Stimulated activated CD8-positive, alpha-beta memory T cell treated with anti-CD3 and anti-CD28 coated beads, Interleukin-4, amount 100 ng/mL, for 1 hour (primary cell): ENCODE measurements at regions not wholly inside any gene's neighbourhood (a gene's known extent, or its start where the extent isn't known, plus 50 kb on each side); places are given as distances from the start of the nearest gene placed in this dataset.
"Not testable (repeated sequence)": the region's sequence is repeated elsewhere in the genome, so short reads cannot be mapped to it uniquely, and the experiment has no call there.

Experiments used
- DNase-seq, 2 donors: peaks; one replicate each; pipeline ENCODE4 v3.0.0-alpha.2; 2020; ENCODE audit warnings: low read depth in 2 of 2, low spot score in 1 of 2

DNA sequence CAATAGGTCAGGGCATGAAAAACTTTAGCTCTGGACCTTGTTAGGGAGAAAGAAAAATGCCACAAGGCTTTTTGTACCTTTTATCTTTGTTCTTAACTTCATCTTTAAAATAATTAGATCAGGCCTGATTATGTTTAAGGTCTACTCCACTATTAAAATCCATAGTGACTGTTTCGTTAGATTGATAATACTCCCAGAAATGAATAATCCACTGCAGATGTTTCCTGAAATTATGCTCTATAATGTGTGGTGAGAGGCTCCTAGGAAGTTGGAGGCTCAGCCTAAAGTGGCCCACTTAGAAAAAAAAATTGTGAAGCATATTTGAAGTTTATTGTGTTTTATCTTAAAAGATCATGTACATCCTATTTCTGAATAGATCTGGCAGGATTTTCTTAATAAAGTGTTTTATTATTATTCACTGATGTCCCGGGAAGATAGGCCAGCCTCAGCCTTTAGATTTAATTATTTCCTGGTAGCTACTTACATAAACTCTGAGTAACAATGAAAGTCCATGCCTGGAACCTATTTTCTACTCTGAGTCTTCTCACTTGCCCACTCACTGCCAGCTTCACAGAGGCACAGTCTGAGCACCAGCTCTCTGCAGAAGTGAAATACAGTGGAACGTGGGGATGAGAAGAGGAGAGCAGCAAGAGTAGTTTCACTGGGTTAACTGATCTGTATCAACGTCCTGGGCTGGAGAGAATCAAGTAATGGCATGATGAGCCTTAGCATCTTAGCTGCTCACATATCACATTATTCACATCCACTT, 126.8 kb upstream of the TMEM170B start:
- DNase-seq, result no peak

DNA sequence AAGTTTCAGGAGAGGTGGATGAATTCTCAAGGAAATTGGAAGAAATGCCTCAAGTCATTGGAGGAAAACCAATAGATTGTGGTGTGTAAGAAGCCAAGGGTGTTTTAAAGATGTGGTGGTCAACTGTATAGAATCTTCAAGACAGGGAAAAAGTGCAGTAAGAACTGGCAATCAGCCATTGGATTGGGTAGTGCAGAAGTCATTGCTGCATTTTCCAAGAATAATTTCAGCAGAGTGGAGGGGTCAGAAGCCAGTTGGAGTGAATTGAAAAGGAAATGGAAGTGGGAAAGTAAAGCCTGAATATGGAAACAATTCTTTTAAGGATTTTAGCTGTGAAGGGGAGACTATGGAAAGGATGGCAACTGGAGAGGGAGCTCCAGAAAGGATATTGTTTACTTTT, 128.2 kb upstream of the TMEM170B start:
- no peak for DNase-seq

DNA sequence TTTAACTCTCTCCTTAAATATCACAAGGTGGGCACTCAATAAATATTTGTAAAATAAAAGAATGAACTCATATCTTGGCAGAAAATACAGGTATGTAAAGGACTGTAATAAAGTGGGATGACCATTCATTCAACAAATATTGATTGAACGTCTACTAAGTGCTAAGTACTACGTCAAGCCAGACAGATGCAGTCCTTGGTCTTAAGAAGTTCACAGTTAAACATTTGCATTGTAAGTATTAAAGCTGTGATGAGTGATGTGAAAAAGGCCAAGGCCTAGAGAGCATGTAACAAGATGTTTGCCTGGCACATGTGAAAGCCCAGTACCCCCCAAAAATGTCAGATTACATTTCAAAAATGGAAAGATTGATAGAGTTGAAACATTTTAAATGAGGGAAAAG, 130.1 kb upstream of the TMEM170B start:
- no peak for DNase-seq

DNA sequence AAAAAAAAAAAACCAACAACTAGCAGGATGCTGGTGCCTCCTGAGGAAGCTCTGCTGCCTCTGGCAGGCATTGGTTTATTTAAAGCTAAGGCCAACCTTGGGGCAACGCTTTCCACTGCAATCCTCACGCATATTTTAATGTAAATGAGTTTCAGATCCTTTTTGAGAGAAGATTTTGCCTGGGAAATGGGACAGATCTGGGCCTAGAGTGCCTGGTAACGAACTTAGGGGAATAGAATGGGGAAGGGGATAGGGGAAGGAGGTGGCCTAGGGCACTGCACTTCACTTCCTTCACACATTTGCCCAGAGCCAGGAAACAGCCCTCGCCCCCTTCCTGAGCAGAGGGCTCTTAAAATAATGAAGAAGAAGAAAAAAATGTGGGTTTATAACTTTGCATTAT, 132.7 kb upstream of the TMEM170B start:
- DNase-seq, result no peak

DNA sequence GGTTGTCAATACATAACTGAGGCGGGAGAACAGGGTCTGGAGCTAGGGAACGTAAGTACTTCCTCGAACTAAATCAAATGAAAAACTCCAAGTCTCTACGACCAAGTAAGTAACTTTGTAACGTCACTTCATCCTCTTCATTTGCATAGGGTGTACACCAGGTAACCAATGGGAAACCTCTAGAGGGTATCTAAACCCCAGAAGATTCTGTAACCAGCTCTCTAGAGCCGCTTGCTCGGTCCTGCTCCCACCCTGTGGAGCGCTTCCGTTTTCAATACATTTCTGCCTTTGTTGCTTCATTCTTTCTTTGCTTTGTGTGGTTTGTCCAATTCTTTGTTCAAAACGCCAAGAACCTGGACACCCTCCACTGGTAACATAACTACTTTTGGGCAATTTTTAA, 133.5 kb upstream of the TMEM170B start:
- DNase-seq, result no peak

DNA sequence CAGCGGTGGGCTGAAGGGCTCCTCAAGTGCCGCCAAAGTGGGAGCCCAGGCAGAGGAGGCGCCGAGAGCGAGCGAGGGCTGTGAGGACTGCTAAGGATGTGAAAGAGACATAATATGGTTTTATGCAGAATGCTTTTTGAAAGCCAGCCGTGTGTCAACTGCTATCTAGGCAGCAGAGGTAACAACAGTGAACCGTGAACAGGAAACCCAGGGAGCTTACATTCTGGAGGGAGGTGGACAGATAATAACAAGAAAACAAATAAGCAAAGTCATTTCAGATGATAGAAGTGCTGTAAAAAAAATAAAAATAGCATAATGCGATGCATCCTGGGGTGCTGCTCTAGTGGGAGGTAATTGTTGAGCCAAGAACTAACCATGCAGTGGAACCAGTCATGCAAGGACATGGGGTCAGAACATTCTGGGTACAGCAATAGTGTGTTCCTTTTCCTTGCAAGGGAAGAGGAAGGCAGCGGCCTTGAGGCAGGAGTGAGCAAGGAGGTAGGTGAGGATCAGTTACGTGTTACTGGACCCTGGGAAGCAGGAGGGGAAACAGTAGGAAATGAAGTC, 134.4 kb upstream of the TMEM170B start:
- no peak for DNase-seq

DNA sequence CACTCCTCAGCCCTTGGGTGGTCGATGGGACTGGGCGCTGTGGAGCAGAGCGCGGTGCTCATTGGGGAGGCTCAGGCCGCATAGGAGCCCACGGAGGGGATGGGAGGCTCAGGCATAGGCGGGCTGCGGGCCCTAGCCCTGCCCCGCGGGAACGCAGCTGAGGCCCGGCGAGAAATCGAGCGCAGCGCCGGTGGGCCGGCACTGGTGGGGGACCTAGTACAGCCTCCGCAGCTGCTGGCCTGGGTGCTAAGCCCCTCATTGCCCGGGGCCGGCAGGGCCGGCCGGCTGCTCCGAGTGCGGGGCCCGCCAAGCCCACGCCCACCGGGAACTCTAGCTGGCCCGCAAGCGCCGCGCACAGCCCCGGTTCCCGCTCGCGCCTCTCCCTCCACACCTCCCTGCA, 135.0 kb upstream of the TMEM170B start:
- not testable (repeated sequence) for DNase-seq

DNA sequence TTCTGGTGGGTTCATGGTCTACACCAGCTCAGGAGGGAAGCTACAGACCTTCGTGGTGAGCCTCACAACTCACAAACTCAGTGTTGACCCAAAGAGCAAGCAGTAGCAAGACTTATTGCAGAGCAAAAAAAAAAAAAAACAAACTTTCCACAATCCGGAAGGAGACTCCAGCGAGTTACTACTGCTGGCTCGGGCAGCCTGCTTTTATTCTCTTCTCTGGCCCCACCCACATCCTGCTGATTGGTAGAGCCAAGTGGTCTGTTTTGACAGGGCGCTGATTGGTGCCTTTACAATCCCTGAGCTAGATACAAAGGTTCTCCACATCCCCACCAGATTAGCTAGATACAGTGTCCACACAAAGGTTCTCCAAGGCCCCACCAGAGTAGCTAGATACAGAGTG, 135.6 kb upstream of the TMEM170B start:
- DNase-seq, result not testable (repeated sequence)

DNA sequence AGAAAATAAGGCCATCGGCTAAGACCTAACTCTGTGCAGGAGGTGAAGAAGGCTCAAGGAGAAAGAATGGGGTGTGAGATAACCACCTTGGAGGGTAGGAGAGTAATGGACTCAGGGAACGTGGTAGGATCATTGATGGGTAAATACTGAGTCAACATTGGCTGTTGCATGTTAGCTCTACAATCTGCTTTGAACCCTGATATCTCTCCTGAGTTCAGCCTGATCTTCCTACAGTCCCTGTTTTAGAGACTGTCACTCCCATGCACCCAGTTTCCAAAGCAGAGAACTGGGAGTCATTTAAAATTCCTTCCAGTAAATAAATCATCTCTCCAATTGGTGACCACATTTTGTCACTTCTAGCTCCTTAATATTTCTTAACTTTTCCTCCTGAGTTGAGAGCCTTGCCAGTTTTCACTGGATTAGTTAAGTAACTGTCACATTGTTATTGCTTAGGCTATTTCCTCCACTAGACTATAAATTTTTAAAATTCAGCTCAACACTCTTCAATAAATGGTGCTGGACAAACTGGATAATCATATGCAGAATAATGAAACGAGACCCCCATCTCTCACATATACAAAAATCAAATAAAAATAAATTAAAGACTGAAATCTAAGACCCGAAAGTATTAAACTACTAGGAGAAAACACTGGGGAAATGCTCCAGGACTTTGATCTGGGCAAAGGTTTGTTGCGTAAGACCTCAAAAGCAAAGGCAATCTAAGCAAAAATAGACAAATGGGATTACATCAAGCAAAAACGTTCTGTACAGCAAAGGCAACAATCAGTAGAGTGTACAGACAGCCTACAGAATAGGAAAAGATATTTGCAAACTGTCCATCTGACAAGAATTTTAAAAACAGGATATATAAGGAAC, 138.9 kb upstream of the TMEM170B start:
- no peak for DNase-seq

DNA sequence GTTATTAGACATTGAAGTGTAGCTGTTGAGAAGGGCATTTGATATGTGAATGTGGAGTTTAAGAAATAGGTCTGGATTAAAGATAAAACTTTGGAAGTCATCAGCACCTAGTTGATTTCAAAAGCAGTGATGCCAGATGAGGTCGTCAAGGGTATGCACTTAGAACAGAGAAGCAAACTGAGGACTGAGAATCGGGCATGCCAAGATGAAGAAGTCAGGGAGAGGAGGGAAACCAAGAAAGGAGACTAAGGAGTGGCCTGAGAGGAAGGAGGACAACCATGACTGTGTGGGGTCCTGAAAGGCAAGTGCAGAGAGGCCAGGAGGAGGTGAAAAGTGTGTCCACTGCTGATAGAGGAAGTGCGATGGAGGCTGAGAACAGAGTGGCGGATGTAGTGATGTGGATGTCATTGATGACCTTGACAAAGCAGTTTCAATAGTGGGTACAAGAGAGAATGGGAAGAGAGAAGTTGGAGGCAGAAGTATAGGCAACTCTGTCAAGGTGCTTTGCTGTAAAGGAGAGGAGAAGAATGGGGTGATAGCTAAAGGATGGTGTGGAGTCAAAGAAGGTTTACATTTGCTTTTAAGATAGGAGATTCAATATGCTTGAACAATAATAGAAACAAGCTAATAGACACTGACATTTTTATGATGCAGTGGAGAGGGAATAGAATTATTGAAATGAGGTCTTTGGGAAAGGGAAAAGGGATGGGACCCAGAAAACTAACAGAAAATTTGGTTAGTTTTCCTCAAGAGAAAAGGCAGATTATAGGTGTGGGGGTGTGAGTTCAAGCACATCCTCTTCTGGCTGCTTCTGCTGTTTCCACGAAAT, 139.7 kb upstream of the TMEM170B start:
- no peak for DNase-seq

DNA sequence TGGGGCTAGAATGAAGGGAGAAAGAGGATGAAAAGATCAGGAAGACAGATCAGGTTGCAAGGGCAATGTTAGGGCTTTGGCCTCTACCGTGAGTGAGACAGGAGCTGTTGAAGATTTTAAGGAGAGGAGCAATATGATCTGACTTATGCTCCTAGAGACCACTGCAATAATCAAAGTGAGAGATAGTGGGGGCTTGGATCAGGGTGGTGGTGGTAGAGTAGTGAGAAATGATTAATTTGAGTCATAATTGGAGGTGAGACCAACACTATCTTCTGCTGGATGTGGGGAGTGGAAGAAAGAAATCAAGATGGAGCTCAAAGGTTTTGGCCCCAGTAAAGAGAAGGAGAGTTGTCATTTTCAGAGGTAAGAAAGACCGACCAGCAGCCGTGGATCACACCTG, 140.7 kb upstream of the TMEM170B start:
- DNase-seq, result no peak

DNA sequence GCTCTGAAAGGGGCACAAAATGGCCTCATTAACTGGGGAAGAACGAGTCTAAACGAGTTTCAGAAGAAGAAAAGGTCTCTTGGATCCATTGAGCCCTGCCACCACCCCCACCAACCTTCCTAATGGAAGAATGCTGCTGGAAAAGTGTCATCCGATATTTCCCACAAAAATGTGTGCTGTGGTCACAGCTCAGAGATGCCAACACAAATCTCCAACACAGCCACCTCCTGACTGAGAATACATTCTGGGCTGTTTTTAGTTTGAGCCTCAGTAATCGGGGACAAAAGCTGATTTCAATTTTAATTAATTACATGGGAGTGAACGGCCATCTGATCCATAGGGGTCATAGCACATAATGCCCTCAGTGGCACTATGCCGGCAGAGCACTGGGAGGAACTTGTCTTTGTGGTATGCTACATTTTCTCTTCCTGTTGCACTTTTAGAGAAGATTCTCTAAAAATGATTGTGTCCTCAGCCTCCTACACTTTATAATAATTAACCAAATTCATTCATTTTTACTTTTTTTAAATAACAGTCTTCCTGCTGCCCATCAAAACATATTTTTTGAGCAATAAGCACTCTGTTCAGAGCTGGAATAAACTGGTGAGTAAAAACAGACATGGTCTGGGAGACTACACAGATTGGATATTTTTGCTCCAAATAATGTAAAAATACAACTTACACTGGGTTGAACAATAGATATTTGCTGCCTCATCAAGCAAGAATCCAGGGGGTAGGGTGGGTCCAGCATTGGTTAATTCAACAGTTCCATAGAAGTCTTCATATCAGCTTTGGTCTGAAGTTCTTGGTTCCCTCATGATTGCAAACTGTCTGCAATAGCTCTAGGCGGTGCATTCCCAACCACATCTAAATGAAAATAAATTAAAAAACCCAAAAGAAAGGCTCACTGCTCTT, 143.6 kb upstream of the TMEM170B start:
- no peak for DNase-seq

DNA sequence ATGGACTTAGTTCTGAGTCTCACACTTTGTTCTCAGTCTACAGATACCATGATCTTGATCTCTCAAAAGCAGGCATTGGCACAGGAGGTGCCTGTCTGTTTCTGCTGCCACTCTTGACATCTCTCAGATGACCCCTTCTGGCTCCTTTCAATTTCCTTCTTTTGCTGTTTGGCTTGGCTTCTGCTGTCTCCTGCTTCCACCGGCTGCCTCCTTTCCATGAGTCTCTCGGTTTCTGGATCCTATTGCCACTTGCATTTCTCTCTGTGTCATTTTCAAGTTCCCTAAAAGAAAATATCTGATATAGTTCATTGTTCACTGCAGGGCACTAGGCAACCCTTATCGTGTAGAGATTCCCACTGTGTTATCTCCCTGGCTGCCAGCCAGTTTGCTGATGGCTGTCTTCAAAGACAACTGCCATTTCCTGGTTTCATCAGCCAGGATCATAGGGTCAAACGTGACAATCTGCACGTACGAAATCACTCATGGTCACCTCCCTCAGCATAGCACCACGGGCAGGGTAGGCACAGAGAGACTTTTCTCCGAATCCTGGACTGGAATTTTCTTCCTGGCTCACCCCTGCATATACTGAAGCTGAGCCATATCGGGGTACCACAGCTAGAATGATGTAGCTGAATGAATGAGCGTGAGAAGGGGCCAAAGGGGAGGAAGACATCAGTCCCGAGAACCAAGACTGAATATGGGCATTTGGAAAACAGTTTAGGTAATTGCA, 144.6 kb upstream of the TMEM170B start:
- no peak for DNase-seq

DNA sequence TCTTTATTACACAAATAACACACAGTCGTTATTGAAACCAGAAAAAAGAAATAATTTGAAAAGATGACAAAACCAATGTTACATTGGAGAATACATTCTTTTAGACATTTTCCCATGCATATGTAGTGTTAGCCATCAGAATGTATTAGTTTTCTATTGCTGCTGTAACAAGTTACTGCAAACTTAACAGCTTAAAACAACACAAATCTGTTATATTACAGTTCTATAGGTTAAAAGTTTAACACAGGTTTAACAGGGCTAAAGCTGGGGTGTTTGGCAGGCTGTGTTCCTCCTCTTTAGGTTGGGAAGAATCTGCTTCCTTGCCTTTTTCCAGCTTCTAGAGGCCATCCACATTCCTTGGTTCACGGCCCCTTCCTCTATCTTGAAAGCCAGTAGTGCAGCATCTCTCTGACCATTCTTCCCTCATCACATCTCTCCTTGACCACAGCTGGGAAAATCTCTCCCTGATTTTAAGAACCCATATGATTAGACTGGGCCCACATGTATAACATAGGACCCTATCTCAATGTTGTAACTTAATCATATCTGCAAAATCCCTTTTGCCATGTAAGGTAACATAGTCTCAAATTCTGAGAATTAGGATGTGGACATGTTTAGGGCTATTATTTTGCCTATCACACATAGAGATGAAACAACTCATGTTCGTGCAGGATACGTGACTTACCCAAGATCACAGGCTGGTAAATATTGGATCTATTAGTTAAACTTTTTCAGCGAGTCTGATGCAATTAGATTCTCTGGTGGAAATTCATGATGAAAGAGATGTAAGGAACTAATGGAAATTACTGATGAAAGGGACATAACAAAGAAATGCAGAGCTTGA, 145.4 kb upstream of the TMEM170B start:
- no peak for DNase-seq

DNA sequence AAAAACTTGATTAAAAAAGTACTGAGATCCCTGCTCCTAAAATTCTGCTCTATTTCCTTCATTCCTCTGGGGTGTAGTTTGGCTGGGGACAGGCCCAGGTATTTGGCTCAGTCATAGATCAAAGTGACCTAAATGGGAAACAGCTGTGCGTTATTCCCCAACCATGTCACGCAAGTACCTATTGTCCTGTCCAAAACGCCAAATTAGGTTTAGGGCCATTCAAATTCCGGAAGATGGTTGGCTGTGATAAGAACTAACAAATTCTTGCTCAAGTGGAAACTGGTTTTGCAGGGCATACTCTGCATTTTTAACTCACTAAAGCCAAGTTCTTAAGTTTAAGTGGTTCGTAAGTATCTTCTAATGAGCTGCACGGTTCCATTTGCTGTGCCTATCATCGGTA, 147.6 kb upstream of the TMEM170B start:
- DNase-seq, result no peak

DNA sequence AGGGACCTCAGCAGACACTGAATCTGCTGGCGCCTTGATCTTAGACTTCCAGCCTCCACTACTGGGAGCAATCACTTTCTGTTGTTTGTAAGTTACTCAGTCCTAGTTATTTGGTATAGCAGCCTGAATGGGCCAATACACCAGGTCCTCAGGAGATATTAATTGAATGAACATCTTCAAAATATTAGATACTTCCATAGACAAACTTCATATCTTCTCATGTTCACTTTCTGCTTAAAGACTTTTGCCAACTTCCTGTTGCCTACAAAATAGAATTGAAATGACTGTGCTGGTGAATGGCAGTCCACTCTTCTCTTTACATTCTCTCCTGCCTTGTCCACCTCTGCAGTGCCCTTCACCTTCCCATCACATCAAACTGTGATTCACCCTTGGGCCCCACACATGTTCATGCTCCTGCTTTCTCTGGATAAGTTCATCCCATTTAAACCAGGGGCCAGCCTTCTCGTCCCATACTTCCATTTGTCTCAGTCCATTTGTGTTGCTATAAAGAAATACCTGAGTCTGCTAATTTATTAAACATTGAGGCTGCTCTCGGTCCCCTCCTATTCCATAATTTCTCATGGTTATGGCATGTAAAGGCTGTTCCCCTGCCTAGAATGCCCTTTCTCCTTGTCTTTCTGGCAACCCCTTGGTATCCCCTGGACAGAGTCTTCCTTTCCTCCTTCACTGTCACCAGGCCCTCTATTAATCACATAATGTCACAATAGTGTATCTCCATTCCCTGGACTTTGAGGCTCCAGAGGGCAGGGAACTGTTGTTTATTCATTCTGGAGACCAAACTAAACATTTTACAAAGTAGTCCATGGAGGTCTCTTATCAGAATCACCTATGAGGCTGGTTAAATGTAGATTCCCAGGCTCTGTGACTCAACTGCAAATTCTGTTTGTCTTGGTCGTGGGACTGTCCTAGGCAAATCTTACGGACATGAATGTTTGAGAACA, 148.3 kb upstream of the TMEM170B start:
- DNase-seq, result no peak

DNA sequence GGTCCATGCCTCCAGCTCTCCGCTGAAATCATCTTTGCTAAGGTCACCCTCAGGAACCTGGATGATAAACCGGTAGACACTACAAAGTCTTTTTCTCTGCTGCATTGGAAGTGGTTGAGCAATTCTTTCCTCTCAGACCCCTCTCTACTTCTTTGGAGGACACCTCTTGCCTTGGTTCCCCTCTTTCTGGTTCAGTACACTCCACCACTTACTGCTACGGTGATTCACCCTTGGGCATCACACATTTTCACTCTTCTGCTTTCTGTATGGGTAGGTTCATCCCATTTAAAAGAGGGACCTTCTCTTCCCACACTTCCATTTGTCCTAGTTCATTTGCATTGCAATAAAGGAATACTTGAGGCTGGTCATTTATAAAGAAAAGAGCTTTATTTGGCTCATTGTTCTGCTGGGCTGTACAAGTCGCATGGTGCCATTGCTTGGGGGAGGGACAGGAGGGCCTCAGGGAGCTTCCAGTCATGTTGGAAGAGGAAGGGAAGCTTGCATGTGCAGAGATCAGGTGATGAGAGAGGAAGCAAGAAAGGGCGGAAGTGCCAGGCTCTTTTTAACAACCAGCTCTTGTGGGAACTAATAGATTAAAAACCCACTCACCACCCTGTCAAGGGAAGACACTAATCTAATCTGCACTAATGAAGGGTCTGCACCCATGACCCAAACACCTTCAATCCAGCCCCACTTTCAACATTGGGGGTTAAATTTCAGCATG, 149.7 kb upstream of the TMEM170B start:
- DNase-seq, result no peak
